Coronary artery (tissue), 2 donors: ENCODE measurements at regions not wholly inside any gene's neighbourhood (a gene's known extent, or its start where the extent isn't known, plus 50 kb on each side); places are given as distances from the start of the nearest gene placed in this dataset.

Experiments used
- DNase-seq: peaks from one replicate; pipeline ENCODE4 v3.0.0-alpha.2; 2017; ENCODE audit warnings: low spot score
- H3K27ac ChIP-seq, 2 donors: fragments of 200-600 bp; sonication (generic); one replicate each; pipeline ENCODE4 v1.5.1; 2016 to 2019
- H3K4me3 ChIP-seq: fragments of 200-600 bp; sonication (generic); 2 replicates; pipeline ENCODE4 v1.5.1; 2016; ENCODE audit warnings: mild to moderate bottlenecking, moderate library complexity
- CTCF ChIP-seq: fragments of 200-600 bp; sonication (generic); IDR thresholded peaks from one replicate; pipeline ENCODE4 v1.5.1; 2019; ENCODE audit warnings: antibody characterized with exemption

DNA sequence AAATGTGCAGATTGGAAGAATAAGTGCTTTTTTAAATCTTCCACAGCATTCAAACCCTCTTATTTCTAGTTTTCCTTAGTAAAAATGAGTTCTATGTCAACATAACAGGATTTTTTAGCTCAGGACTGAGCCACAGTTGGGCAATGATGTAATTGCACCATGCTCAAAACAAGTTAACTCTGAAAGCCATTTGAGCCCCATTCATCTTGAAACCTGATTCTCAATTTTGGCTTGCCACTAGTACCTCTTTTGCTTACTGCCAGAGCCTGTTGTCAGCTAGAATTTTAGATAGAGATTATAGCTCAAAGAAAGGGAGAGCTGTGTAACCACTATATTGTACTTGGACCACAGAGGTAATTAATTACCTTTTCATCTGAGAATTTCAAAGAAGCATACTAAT, 1028.5 kb upstream of the PHF14 start:
- DNase-seq, result no peak
- H3K4me3 ChIP-seq, result no peak overlapping the region
- no peak for TF ChIP-seq CTCF
- H3K27ac ChIP-seq, result no peak overlapping the region

GRCh38 chr7:9945857-9946256, 1027.8 kb upstream of the PHF14 start:
- no peak for TF ChIP-seq CTCF
- Histone ChIP-seq H3K27ac (no peak overlapping the region), H3K4me3 (no peak overlapping the region)
- no peak for DNase-seq

DNA sequence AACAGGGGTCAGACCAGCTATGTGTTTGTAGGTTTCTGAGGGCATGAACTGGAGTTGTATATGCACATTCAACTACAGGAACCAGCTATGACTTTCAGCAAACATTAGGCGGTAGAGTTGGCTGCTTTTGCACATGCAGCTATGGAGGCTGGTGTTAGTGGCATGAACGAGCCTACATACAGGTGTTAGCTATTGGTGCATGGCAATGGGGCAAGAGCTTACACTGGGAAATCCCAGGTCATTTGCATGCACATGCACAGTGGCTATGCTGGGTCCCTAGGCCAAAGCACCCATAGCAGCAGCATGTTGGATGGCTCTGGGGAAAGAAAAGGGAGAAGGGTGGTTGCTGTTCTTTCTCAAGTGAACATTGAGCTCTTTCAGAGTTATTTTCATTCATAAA, 1018.5 kb upstream of the PHF14 start:
- H3K4me3 ChIP-seq, result no peak overlapping the region
- DNase-seq, result no peak
- no peak for TF ChIP-seq CTCF
- H3K27ac ChIP-seq, result no peak overlapping the region

- DNase-seq, result no peak
- no peak overlapping the region for H3K4me3 ChIP-seq
- H3K27ac ChIP-seq, result no peak overlapping the region
- no peak for TF ChIP-seq CTCF
These were observed 1015.2 kb upstream of the PHF14 start for GRCh38 chr7:9958486-9958885.

- no peak overlapping the region for H3K4me3 ChIP-seq
- H3K27ac ChIP-seq, result no peak overlapping the region
- no peak for DNase-seq
- TF ChIP-seq CTCF, result no peak
These were observed 1013.2 kb upstream of the PHF14 start for GRCh38 chr7:9960460-9960859.

GRCh38 chr7:9961161-9961922, 1012.3 kb upstream of the PHF14 start:
- no peak overlapping the region for H3K27ac ChIP-seq

More at GRCh38 chr7:9961161-9961922, 1012.3 kb upstream of the PHF14 start:
- no peak overlapping the region for H3K4me3 ChIP-seq
- no peak for TF ChIP-seq CTCF
- no peak for DNase-seq
